Gastroesophageal sphincter (tissue), 3 donors: ENCODE measurements at regions not wholly inside any gene's neighbourhood (a gene's known extent, or its start where the extent isn't known, plus 50 kb on each side); places are given as distances from the start of the nearest gene placed in this dataset.
"Not testable (repeated sequence)": the region's sequence is repeated elsewhere in the genome, so short reads cannot be mapped to it uniquely, and the experiment has no call there.

Source experiments
- CTCF ChIP-seq, 4 experiments: fragments of 200-600 bp in 2 of 4; fragments of 450-650 bp in 2 of 4; sonication (generic) in 1 of 4; IDR thresholded peaks; one replicate each; pipeline ENCODE4 v1.5.1; 2017 to 2019; ENCODE audit warnings: antibody characterized with exemption in 4 of 4, mild to moderate bottlenecking in 2 of 4, moderate library complexity in 2 of 4
- POLR2A ChIP-seq, 2 donors: fragments of 450-650 bp; IDR thresholded peaks; one replicate each; pipeline ENCODE4 v1.6.1; 2017; ENCODE audit warnings: antibody characterized with exemption in 2 of 2, mild to moderate bottlenecking in 2 of 2, moderate library complexity in 1 of 2

GRCh38 chr3:11911887-11912286 is 65.2 kb upstream of the TAMM41 start:
- not testable (repeated sequence) for TF ChIP-seq CTCF, POLR2A (IDR thresholded peaks at IDR 0.05)
